Adrenal gland (tissue), 5 donors: ENCODE measurements at regions not wholly inside any gene's neighbourhood (a gene's known extent, or its start where the extent isn't known, plus 50 kb on each side); places are given as distances from the start of the nearest gene placed in this dataset.

Source experiments
- CTCF ChIP-seq, 6 experiments: fragments of 450-650 bp in 4 of 6; fragments of 200-600 bp in 2 of 6; sonication (generic) in 1 of 6; IDR thresholded peaks; 1 replicate in 5 of 6; 2 replicates in 1 of 6; pipeline versions ENCODE4 v1.5.1 to v1.8.0; 2016 to 2021; ENCODE audit warnings: antibody characterized with exemption in 6 of 6, mild to moderate bottlenecking in 2 of 6, moderate library complexity in 1 of 6
- POLR2A ChIP-seq, 2 donors: fragments of 450-650 bp; IDR thresholded peaks; one replicate each; pipeline ENCODE4 v1.6.1; 2017; ENCODE audit warnings: antibody characterized with exemption in 2 of 2, mild to moderate bottlenecking in 2 of 2, moderate library complexity in 1 of 2
- donor health status: DM: no; HTN: no; CAD: no.

DNA sequence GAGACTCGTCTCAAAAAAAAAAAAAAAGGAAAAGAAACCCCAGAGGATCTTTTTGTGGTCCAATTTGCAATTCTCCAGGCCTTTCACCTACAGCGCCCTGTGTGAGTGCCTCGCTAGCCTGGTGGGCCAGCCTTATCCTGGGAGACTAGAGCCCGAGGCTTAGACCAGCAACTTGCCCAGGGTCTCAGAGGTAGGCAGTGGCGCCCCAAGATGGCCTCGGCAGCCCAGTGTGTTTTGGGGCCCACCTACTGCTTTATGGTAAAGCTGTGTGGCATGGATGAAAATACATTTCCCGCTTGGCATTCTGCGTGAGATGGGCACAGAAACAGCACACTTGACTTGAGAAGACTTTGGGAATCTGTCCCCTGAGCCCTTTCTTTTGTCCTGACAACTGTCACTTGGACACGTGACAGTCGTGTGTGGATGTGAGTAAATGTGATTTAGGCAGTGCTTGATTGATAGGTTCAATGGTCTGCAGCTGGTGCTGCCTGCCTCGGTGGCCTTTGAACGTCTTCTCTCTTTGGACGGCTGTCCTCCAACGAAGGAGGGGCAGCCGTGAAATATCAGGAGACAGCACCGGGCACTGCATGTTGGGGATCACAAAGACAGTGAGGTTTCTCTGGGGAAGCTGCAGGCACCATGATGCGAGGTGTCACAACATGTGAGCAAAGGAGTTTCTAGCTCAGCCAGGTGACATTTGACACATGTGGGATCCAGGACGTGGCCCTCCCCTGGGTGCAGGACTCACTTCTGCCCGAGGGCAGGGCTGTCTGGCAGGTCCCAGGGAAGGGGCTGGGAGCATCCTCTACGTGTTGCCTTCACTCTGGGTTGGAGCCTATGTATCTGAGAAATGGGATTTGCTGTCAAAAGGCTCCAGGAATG lies 209.5 kb upstream of the TWIST2 start:
- TF ChIP-seq POLR2A (IDR thresholded peaks at IDR 0.05) (no peak), CTCF (IDR thresholded peaks at IDR 0.05) (no peak)
